Hematopoietic multipotent progenitor cell treated with erythropoietin and hydrocortisone succinate and interleukin-3 and kit ligand, for 4 days (in vitro differentiated cells): ENCODE measurements at regions not wholly inside any gene's neighbourhood (a gene's known extent, or its start where the extent isn't known, plus 50 kb on each side); places are given as distances from the start of the nearest gene placed in this dataset.

Experiments used
- DNase-seq: peaks from one replicate; pipeline ENCODE4 v3.0.0-alpha.2; 2015

GRCh38 chr1:88035578-88035977, 648.5 kb upstream of the PKN2 start:
- no peak for DNase-seq

GRCh38 chr1:88036345-88037014, 647.6 kb upstream of the PKN2 start:
- DNase-seq, result no peak

GRCh38 chr1:88039240-88039639, 644.8 kb upstream of the PKN2 start:
- DNase-seq, result no peak

- no peak for DNase-seq
Measured at GRCh38 chr1:88043834-88044233, 640.2 kb upstream of the PKN2 start.

GRCh38 chr1:88052167-88052566, 631.9 kb upstream of the PKN2 start:
- no peak for DNase-seq

- no peak for DNase-seq
Measured at GRCh38 chr1:88053065-88053464, 631.0 kb upstream of the PKN2 start.

- no peak for DNase-seq
Measured at GRCh38 chr1:88056881-88057280, 627.2 kb upstream of the PKN2 start.

- peak; percentile 18 for DNase-seq
Measured at GRCh38 chr1:88058205-88058604, 625.9 kb upstream of the PKN2 start.

GRCh38 chr1:88060112-88060673, 623.9 kb upstream of the PKN2 start:
- no peak for DNase-seq

GRCh38 chr1:88060750-88061491, 623.2 kb upstream of the PKN2 start:
- no peak for DNase-seq

GRCh38 chr1:88061492-88062177, 622.4 kb upstream of the PKN2 start:
- DNase-seq, result peak; percentile 78

- no peak for DNase-seq
Measured at GRCh38 chr1:88062650-88063153, 621.4 kb upstream of the PKN2 start.

- no peak for DNase-seq
Measured at GRCh38 chr1:88063605-88064004, 620.5 kb upstream of the PKN2 start.

- no peak for DNase-seq
Measured at GRCh38 chr1:88068407-88068960, 615.6 kb upstream of the PKN2 start.

- DNase-seq, result no peak
Measured at GRCh38 chr1:88070956-88071355, 613.1 kb upstream of the PKN2 start.

- DNase-seq, result no peak
Measured at GRCh38 chr1:88074661-88075060, 609.4 kb upstream of the PKN2 start.

GRCh38 chr1:88075813-88076212, 608.3 kb upstream of the PKN2 start:
- no peak for DNase-seq

- no peak for DNase-seq
Measured at GRCh38 chr1:88079036-88079435, 605.0 kb upstream of the PKN2 start.

- no peak for DNase-seq
Measured at GRCh38 chr1:88080875-88081274, 603.2 kb upstream of the PKN2 start.

- no peak for DNase-seq
Measured at GRCh38 chr1:88088481-88088880, 595.6 kb upstream of the PKN2 start.

- DNase-seq, result no peak
Measured at GRCh38 chr1:88089961-88090360, 594.1 kb upstream of the PKN2 start.

GRCh38 chr1:88098881-88099280, 585.2 kb upstream of the PKN2 start:
- no peak for DNase-seq

GRCh38 chr1:88101041-88101440, 583.0 kb upstream of the PKN2 start:
- DNase-seq, result no peak
